Prostate gland (tissue), 2 donors: ENCODE measurements at regions not wholly inside any gene's neighbourhood (a gene's known extent, or its start where the extent isn't known, plus 50 kb on each side); places are given as distances from the start of the nearest gene placed in this dataset.

Source experiments
- POLR2A ChIP-seq: fragments of 450-650 bp; IDR thresholded peaks from one replicate; pipeline ENCODE4 v1.6.1; 2016; ENCODE audit warnings: antibody characterized with exemption, mild to moderate bottlenecking
- POLR2AphosphoS5 ChIP-seq: sonication (generic); formaldehyde crosslinking; IDR thresholded peaks from one replicate; pipeline ENCODE4 v1.6.1; 2017; ENCODE audit warnings: antibody characterized with exemption
- TF ChIP-seq, protein P1 (sequence below), 4 experiments: fragments of 200-600 bp in 2 of 4; fragments of 450-650 bp in 2 of 4; sonication (generic) in 2 of 4; IDR thresholded peaks; 1 replicate in 3 of 4; 2 replicates in 1 of 4; pipeline ENCODE4 v1.5.1; 2016 to 2019; ENCODE audit warnings: antibody characterized with exemption in 4 of 4, mild to moderate bottlenecking in 2 of 4, moderate library complexity in 2 of 4

GRCh38 chr6:102298051-102298450 is 904.5 kb downstream of the GRIK2 start:
- TF ChIP-seq POLR2A (no peak), POLR2AphosphoS5 (no peak)
- TF ChIP-seq, protein P1, sequence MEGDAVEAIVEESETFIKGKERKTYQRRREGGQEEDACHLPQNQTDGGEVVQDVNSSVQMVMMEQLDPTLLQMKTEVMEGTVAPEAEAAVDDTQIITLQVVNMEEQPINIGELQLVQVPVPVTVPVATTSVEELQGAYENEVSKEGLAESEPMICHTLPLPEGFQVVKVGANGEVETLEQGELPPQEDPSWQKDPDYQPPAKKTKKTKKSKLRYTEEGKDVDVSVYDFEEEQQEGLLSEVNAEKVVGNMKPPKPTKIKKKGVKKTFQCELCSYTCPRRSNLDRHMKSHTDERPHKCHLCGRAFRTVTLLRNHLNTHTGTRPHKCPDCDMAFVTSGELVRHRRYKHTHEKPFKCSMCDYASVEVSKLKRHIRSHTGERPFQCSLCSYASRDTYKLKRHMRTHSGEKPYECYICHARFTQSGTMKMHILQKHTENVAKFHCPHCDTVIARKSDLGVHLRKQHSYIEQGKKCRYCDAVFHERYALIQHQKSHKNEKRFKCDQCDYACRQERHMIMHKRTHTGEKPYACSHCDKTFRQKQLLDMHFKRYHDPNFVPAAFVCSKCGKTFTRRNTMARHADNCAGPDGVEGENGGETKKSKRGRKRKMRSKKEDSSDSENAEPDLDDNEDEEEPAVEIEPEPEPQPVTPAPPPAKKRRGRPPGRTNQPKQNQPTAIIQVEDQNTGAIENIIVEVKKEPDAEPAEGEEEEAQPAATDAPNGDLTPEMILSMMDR (IDR thresholded peaks at IDR 0.05), result no peak
